ENCODE measurements at regions not wholly inside any gene's neighbourhood (a gene's known extent, or its start where the extent isn't known, plus 50 kb on each side); places are given as distances from the start of the nearest gene placed in this dataset.

DNA sequence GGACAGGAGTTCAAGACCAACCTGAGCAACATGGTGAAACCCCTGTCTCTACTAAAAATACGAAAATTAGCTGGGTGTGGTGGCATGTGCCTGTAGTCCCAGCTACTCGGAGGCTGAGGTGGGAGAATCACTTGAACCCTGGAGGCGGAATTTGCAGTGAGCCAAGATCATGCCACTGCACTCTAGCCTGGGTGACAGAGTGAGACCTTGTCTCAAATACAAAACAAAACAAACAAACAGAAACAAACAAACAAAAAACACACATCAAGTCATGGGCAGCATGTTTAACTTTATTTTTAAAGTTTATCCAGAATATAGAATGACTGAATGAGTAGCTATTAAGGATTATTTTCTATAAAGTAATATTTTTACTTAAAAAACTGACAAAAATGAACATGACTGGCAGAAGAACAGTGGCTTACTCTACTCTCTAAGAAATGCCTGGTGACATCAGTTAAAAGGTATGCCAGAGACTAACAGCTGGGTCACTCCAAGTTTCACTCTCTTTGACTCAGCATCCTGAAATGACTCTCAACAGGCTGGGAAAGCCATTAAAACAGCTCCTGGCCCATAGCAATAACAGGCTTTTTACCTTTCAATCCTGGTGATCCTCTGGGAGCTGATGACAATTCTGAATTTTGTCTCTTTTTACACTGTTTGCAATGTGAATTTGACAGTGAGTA, 66.1 kb upstream of the FOXN2 start:
- TF ChIP-seq EZH2 (IDR thresholded peaks at IDR 0.05; ENCODE audit: low read length, missing control alignments), result no peak
- TF ChIP-seq, protein P1, sequence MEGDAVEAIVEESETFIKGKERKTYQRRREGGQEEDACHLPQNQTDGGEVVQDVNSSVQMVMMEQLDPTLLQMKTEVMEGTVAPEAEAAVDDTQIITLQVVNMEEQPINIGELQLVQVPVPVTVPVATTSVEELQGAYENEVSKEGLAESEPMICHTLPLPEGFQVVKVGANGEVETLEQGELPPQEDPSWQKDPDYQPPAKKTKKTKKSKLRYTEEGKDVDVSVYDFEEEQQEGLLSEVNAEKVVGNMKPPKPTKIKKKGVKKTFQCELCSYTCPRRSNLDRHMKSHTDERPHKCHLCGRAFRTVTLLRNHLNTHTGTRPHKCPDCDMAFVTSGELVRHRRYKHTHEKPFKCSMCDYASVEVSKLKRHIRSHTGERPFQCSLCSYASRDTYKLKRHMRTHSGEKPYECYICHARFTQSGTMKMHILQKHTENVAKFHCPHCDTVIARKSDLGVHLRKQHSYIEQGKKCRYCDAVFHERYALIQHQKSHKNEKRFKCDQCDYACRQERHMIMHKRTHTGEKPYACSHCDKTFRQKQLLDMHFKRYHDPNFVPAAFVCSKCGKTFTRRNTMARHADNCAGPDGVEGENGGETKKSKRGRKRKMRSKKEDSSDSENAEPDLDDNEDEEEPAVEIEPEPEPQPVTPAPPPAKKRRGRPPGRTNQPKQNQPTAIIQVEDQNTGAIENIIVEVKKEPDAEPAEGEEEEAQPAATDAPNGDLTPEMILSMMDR (conservative IDR thresholded peaks at IDR 0.05 in 1 of 2, IDR thresholded peaks at IDR 0.05 in 1 of 2; ENCODE audit: low read depth in 1 of 2, low read length in 2 of 2), result no peak
